ENCODE measurements at regions not wholly inside any gene's neighbourhood (a gene's known extent, or its start where the extent isn't known, plus 50 kb on each side); places are given as distances from the start of the nearest gene placed in this dataset.

DNA sequence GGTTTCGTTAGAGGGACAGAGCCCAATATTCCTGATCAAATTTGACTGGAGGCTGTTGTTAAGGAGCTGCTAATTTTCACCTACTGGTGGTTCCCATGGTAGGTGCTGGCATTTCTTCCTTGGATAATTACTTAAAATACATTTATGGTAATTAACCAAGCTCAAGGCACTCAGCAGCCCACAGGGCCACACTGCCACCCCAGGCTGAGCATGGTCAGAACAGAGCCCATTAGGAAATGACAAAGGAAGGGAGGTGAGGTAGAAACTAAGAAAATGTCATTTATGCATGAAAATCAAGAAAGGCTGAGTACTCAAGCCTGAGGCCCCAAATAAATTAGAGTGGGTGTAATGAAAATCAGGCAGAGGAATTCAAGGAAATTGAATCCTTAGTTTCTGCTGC lies 510.2 kb upstream of the GYPC start:
- no peak for TF ChIP-seq ZNF274 (IDR thresholded peaks at IDR 0.05; ENCODE audit: low read depth, low read length)
- no peak for TF ChIP-seq YY1 (IDR thresholded peaks at IDR 0.05; ENCODE audit: insufficient read depth, insufficient read length)
- no peak for TF ChIP-seq SUZ12 (IDR thresholded peaks at IDR 0.05; ENCODE audit: extremely low read depth, insufficient read depth, insufficient read length)
